K562 (cell line): ENCODE measurements at regions not wholly inside any gene's neighbourhood (a gene's known extent, or its start where the extent isn't known, plus 50 kb on each side); places are given as distances from the start of the nearest gene placed in this dataset.

Experiments
- ATAC-seq: fragments of 200-7000 bp; cut with Tn5 transposase; 3 replicates; pipeline ENCODE4 v1.9.1; 2020; ENCODE audit warnings: moderate library complexity
- BruUV-seq: library from RNA; stranded (reverse); fragments of 400-500 nt; replicated peaks from 2 replicates; lab custom pipeline; 2021; lab: Mats Ljungman, UMichigan
- CTCF ChIA-PET: fragments of 300-600 bp; formaldehyde crosslinking; extraction: SDS; loops from one replicate; lab custom pipeline; 2021; ENCODE audit warnings: low intra/inter-chr PET ratio; lab: Yijun Ruan, JAX
- POLR2A ChIA-PET: fragments of 300-600, 350-650 bp; sonication (Branson Sonifier 250); formaldehyde crosslinking; extraction: SDS; loops from one replicate; lab custom pipeline; 2021; ENCODE audit warnings: antibody characterized with exemption, inconsistent platforms; lab: Yijun Ruan, JAX
- DNase-seq, 4 experiments: peaks; one replicate each; pipeline versions ENCODE4 v3.0.0 to v3.0.0-alpha.2; 2011 to 2018; ENCODE audit warnings: low spot score in 3 of 4, mixed read lengths in 3 of 4; ENCODE audit errors: extremely low read depth in 1 of 4
- FAIRE-seq: peaks from 2 replicates; lab custom pipeline; 2011; peaks lifted over from hg19 to GRCh38; lab: Jason Lieb, UNC
- H2AFZ ChIP-seq: 2 replicates; pipeline ENCODE4 v1.6.0; 2011; ENCODE audit warnings: low read depth, low read length, control low read depth, inconsistent platforms
- H3K27ac ChIP-seq: fragments of 200-600 bp; 3 replicates; pipeline ENCODE4 v1.8.0; 2011; ENCODE audit warnings: low read depth, mild to moderate bottlenecking, control low read depth, inconsistent platforms, low read length, moderate library complexity, mixed read lengths; ENCODE audit errors: extremely low read depth
- H3K27me3 ChIP-seq, 2 experiments: fragments of 300-600 bp in 1 of 2; 2 replicates in 1 of 2; 3 replicates in 1 of 2; pipeline versions ENCODE4 v1.6.0 to v1.8.0; 2011; ENCODE audit warnings: inconsistent platforms in 2 of 2, low read length in 2 of 2, mild to moderate bottlenecking in 1 of 2, mixed read lengths in 1 of 2, moderate library complexity in 1 of 2; ENCODE audit not compliant: control insufficient read depth in 2 of 2, insufficient read depth in 2 of 2
- H3K36me3 ChIP-seq: fragments of 300-600 bp; 3 replicates; pipeline ENCODE4 v1.8.0; 2011; ENCODE audit warnings: mild to moderate bottlenecking, low read length, inconsistent platforms; ENCODE audit not compliant: control insufficient read depth, insufficient read depth
- H3K4me1 ChIP-seq, 2 experiments: fragments of 200-600 bp in 1 of 2; replicated peaks in 1 of 2; 2 replicates in 1 of 2; 3 replicates in 1 of 2; pipeline versions ENCODE4 v1.5.1 to v1.8.0; 2011; ENCODE audit warnings: inconsistent platforms in 2 of 2, low read length in 2 of 2, mild to moderate bottlenecking in 1 of 2, mixed read lengths in 1 of 2, moderate library complexity in 1 of 2; ENCODE audit not compliant: control insufficient read depth in 2 of 2, insufficient read depth in 2 of 2
- H3K4me2 ChIP-seq: 2 replicates; pipeline ENCODE4 v1.6.1; 2011; ENCODE audit warnings: low read length, control low read depth, inconsistent platforms, mixed read lengths; ENCODE audit not compliant: insufficient read depth
- H3K4me3 ChIP-seq: fragments of 200-600 bp; sonication (generic), shearing (Covaris generic); 2 replicates; pipeline ENCODE4 v1.5.1; 2016; ENCODE audit warnings: control low read depth, inconsistent platforms
- H3K79me2 ChIP-seq: fragments of 200-600 bp; 3 replicates; pipeline ENCODE4 v1.8.0; 2011; ENCODE audit warnings: low read length, inconsistent platforms; ENCODE audit not compliant: control insufficient read depth, insufficient read depth
- H3K9ac ChIP-seq, 2 experiments: 2 replicates each; pipeline versions ENCODE4 v1.6.0 to v1.6.1; 2011; ENCODE audit warnings: low read depth in 2 of 2, low read length in 2 of 2, control low read depth in 1 of 2, inconsistent platforms in 1 of 2, mild to moderate bottlenecking in 1 of 2, mixed read lengths in 1 of 2; ENCODE audit not compliant: insufficient read depth in 1 of 2
- H3K9me1 ChIP-seq: one replicate; pipeline ENCODE4 v1.6.0; 2011; ENCODE audit warnings: inconsistent platforms, mild to moderate bottlenecking, low read length, moderate library complexity; ENCODE audit not compliant: control insufficient read depth, insufficient read depth
- H3K9me3 ChIP-seq: replicated peaks from 2 replicates; pipeline ENCODE4 v1.5.1; 2011; ENCODE audit warnings: low read depth, low read length, inconsistent platforms; ENCODE audit not compliant: control insufficient read depth, insufficient read depth
- H4K20me1 ChIP-seq: replicated peaks from 2 replicates; pipeline ENCODE4 v1.6.1; 2011; ENCODE audit warnings: low read length, inconsistent platforms, mixed read lengths; ENCODE audit not compliant: control insufficient read depth, insufficient read depth
- ARID1B ChIP-seq: fragments of 450-650 bp; IDR thresholded peaks from 2 replicates; pipeline ENCODE4 v1.6.1; 2016; ENCODE audit warnings: antibody characterized with exemption, mild to moderate bottlenecking, inconsistent platforms
- ASH1L ChIP-seq: fragments of 450-650 bp; IDR thresholded peaks from 2 replicates; pipeline ENCODE4 v1.6.1; 2018; ENCODE audit warnings: borderline replicate concordance, mild to moderate bottlenecking, low read depth; ENCODE audit not compliant: partially characterized antibody
- ATF4 ChIP-seq: fragments of 450-650 bp; formaldehyde crosslinking; IDR thresholded peaks from 2 replicates; pipeline ENCODE4 v1.4.0; 2022; ENCODE audit warnings: mild to moderate bottlenecking, moderate library complexity
- CTCFL ChIP-seq: IDR thresholded peaks from 2 replicates; pipeline ENCODE4 v1.6.1; 2011; ENCODE audit warnings: borderline replicate concordance, low read depth, mild to moderate bottlenecking, moderate library complexity, low read length; ENCODE audit not compliant: insufficient read depth, poor library complexity, severe bottlenecking
- HBP1 ChIP-seq: fragments of 450-650 bp; formaldehyde crosslinking; IDR thresholded peaks from 2 replicates; pipeline ENCODE4 v1.4.0; 2022; ENCODE audit warnings: missing genetic modification characterization
- HOXB6 ChIP-seq: fragments of 250-450 bp; sonication (Bioruptor Pico); IDR thresholded peaks from 2 replicates; pipeline ENCODE4 v1.5.1; 2022; ENCODE audit warnings: mild to moderate bottlenecking, borderline replicate concordance
- KDM2B ChIP-seq: fragments of 250-450 bp; sonication (Bioruptor Pico); IDR thresholded peaks from 2 replicates; pipeline ENCODE4 v1.8.0; 2021; ENCODE audit warnings: mild to moderate bottlenecking, moderate library complexity
- NFIX ChIP-seq: fragments of 250-450 bp; sonication (Bioruptor Pico); IDR thresholded peaks from 2 replicates; pipeline ENCODE4 v1.4.0; 2020; ENCODE audit warnings: low read depth, mild to moderate bottlenecking, moderate library complexity
- ZMIZ1 ChIP-seq, 2 experiments: fragments of 150-350 bp in 1 of 2; IDR thresholded peaks; 2 replicates each; pipeline ENCODE4 v1.6.1; 2012 to 2016; ENCODE audit warnings: low read depth in 2 of 2, low read length in 2 of 2, mild to moderate bottlenecking in 1 of 2, moderate library complexity in 1 of 2
- ZNF449 ChIP-seq: fragments of 250-450 bp; sonication (Bioruptor Pico); IDR thresholded peaks from 2 replicates; pipeline ENCODE4 v1.8.0; 2022; ENCODE audit warnings: moderate library complexity, mild to moderate bottlenecking, inconsistent platforms
- WGBS: fragments of 100-300 bp; shearing (Covaris generic); methylation state at CpG from one replicate; pipeline ENCODE4 v1.1.6; 2016; ENCODE audit warnings: low coverage, mixed read lengths; ENCODE audit not compliant: insufficient coverage; ENCODE audit errors: missing lambda C conversion rate; 5-methylcytosine and 5-hydroxymethylcytosine counted together
- in situ Hi-C: fragments of 300-500 bp; cut with MboI; formaldehyde crosslinking; loops from 4 replicates; pipeline ENCODE4 v1.15.0; 2018; ENCODE audit warnings: inconsistent platforms, mixed read lengths
- intact Hi-C: fragments of 100-400 bp; cut with micrococcal nuclease; formaldehyde crosslinking; loops from 2 replicates; pipeline ENCODE4 v1.14.2; 2022

- Histone ChIP-seq H3K79me2 (no peaks in the 10 kb centered on the region), H3K9ac (no peak overlapping the region), H4K20me1 (no peaks in the 10 kb centered on the region), H3K27ac (no peak overlapping the region), H3K9me3 (no peaks in the 10 kb centered on the region), H3K4me1 (no peaks in the 10 kb centered on the region), H3K4me3 (no peak overlapping the region), H3K4me2 (no peak overlapping the region), H3K36me3 (no peaks in the 10 kb centered on the region), H2AFZ (no peak overlapping the region), H3K27me3 (no peaks in the 10 kb centered on the region), H3K9me1 (no peaks in the 10 kb centered on the region)
- FAIRE-seq, result no peak
- 0% methylated on average over 1 of the region's 1 CpG for WGBS
- intact Hi-C loops, result no loop called here
- ATAC-seq, result no peak
- no TSS peak for BruUV-seq
- no peak for DNase-seq
- ChIA-PET POLR2A (no interaction called here), CTCF (no interaction called here)
- in situ Hi-C loops, result no loop called here
- no peak for TF ChIP-seq KDM2B (CRISPR knock-in tag)
- no peak for TF ChIP-seq ASH1L
- no peak for TF ChIP-seq CTCFL
- no peak for TF ChIP-seq ZMIZ1 (IDR thresholded peaks at IDR 0.05; ENCODE audit: low read depth in 2 of 2, low read length in 2 of 2)
- TF ChIP-seq NFIX (CRISPR knock-in tag), result no peak
- TF ChIP-seq ZNF449 (CRISPR knock-in tag), result no peak
- no peak for TF ChIP-seq ATF4 (CRISPR knock-in tag)
- TF ChIP-seq ARID1B, result no peak
- no peak for TF ChIP-seq HBP1 (CRISPR knock-in tag)
- no peak for TF ChIP-seq HOXB6 (CRISPR knock-in tag)
These were observed 188.3 kb upstream of the MARCKS start for GRCh38 chr6:113668641-113669408.
